ENCODE measurements at regions not wholly inside any gene's neighbourhood (a gene's known extent, or its start where the extent isn't known, plus 50 kb on each side); places are given as distances from the start of the nearest gene placed in this dataset.

DNA sequence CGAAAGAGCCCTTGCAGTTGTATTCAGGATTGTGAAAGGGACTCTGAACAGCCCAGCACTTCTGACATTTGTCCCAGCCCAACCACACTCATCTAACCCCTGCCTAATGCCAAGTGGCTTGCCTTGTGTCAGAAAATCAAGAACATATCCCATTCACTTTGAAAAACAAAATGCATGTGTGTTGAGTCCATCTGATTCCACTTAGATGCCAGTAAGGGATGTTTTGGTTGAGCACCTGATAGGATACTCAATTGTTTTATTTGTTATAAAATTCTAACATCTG lies 776.8 kb downstream of the BCL11A start:
- Histone ChIP-seq H3K4me2 (ENCODE audit: insufficient read depth in 1 of 2, low read depth in 2 of 2, low read length in 2 of 2) (no peak overlapping the region), H3K36me3 (ENCODE audit: control insufficient read depth in 2 of 4, insufficient read depth in 4 of 4, low read length in 3 of 4) (no peaks in the 10 kb centered on the region), H4K20me1 (replicated peaks in 1 of 2; ENCODE audit: control insufficient read depth in 1 of 2, insufficient read depth in 2 of 2, low read length in 2 of 2) (no peaks in the 10 kb centered on the region), H2AFZ (ENCODE audit: low read length) (no peak overlapping the region), H2BK12ac (ENCODE audit: low read depth, low read length) (no peak overlapping the region), H4K5ac (ENCODE audit: insufficient read length, low read depth, low read length) (no peak overlapping the region), H3K14ac (ENCODE audit: insufficient read length) (no peak overlapping the region), H4K91ac (replicated peaks; ENCODE audit: insufficient read length, low read length) (no peak overlapping the region), H3K79me1 (ENCODE audit: low read depth, low read length) (no peaks in the 10 kb centered on the region), H3K4me3 (ENCODE audit: extremely low read depth in 1 of 4, insufficient read depth in 2 of 4, low read depth in 3 of 4, low read length in 4 of 4) (no peak overlapping the region), H2BK120ac (replicated peaks; ENCODE audit: low read depth, low read length) (no peak overlapping the region), H3K27me3 (replicated peaks in 1 of 4; ENCODE audit: control insufficient read depth in 3 of 4, extremely low read depth in 1 of 4, insufficient read depth in 3 of 4, low read length in 3 of 4) (no peaks in the 10 kb centered on the region), H3K27ac (ENCODE audit: low read depth, low read length) (no peak overlapping the region), H3K23me2 (ENCODE audit: low read depth, low read length) (no peaks in the 10 kb centered on the region), H2BK5ac (ENCODE audit: low read depth, low read length) (no peak overlapping the region), H4K8ac (ENCODE audit: extremely low read depth, insufficient read depth, low read length) (no peak overlapping the region), H3K18ac (ENCODE audit: extremely low read depth, low read length) (no peak overlapping the region), H2BK20ac (ENCODE audit: low read length) (no peak overlapping the region), H3K4ac (replicated peaks; ENCODE audit: insufficient read length, low read depth, low read length) (no peak overlapping the region), H3K79me2 (ENCODE audit: control insufficient read depth in 1 of 2, insufficient read depth in 2 of 2, low read length in 2 of 2) (no peaks in the 10 kb centered on the region), H3K9ac (replicated peaks in 1 of 4; ENCODE audit: extremely low read depth in 1 of 4, low read depth in 3 of 4, low read length in 3 of 4) (no peak overlapping the region), H2AK5ac (ENCODE audit: low read depth, low read length) (no peak overlapping the region), H3K56ac (replicated peaks; ENCODE audit: insufficient read length, low read depth, low read length) (no peak overlapping the region), H3K4me1 (replicated peaks in 1 of 4; ENCODE audit: control insufficient read depth in 3 of 4, insufficient read depth in 4 of 4, low read length in 3 of 4) (no peaks in the 10 kb centered on the region), H2BK15ac (ENCODE audit: low read length) (no peak overlapping the region), H3K9me3 (ENCODE audit: insufficient read depth in 2 of 2, low read depth in 1 of 2, low read length in 1 of 2) (no peaks in the 10 kb centered on the region), H3K23ac (ENCODE audit: insufficient read length) (no peak overlapping the region)
- 100% methylated on average over 1 of the region's 1 CpG; no CpG with 5 or more reads in 1 of the 2 experiments for whole genome bisulfite sequencing, 2 experiments (ENCODE audit: extremely low coverage in 1 of 2, insufficient coverage in 1 of 2, insufficient read length in 1 of 2, insufficient replicate concordance in 2 of 2, low coverage in 1 of 2, low lambda C conversion rate in 2 of 2, missing lambda C conversion rate in 1 of 2)
- FAIRE-seq, result no peak
- DNase-seq (ENCODE audit: low read depth in 1 of 2, low spot score in 2 of 2), result no peak
- CTCF ChIA-PET (ENCODE audit: partially characterized antibody), result no interaction called here
- POLR2A ChIA-PET (ENCODE audit: partially characterized antibody), result no interaction called here
- TF ChIP-seq, protein P1, sequence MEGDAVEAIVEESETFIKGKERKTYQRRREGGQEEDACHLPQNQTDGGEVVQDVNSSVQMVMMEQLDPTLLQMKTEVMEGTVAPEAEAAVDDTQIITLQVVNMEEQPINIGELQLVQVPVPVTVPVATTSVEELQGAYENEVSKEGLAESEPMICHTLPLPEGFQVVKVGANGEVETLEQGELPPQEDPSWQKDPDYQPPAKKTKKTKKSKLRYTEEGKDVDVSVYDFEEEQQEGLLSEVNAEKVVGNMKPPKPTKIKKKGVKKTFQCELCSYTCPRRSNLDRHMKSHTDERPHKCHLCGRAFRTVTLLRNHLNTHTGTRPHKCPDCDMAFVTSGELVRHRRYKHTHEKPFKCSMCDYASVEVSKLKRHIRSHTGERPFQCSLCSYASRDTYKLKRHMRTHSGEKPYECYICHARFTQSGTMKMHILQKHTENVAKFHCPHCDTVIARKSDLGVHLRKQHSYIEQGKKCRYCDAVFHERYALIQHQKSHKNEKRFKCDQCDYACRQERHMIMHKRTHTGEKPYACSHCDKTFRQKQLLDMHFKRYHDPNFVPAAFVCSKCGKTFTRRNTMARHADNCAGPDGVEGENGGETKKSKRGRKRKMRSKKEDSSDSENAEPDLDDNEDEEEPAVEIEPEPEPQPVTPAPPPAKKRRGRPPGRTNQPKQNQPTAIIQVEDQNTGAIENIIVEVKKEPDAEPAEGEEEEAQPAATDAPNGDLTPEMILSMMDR (IDR thresholded peaks at IDR 0.05; ENCODE audit: control extremely low read depth in 1 of 3, insufficient read depth in 1 of 3, low read depth in 1 of 3, low read length in 3 of 3), result no peak
- TF ChIP-seq ATF2 (IDR thresholded peaks at IDR 0.05; ENCODE audit: low read length) (no peak), SP2 (IDR thresholded peaks at IDR 0.05; ENCODE audit: low read length) (no peak), SP4 (IDR thresholded peaks at IDR 0.05; ENCODE audit: low read length) (no peak), RNF2 (IDR thresholded peaks at IDR 0.05; ENCODE audit: borderline replicate concordance, low read depth, low read length, missing control alignments, poor library complexity, severe bottlenecking) (no peak), RAD21 (IDR thresholded peaks at IDR 0.05 in 1 of 2, conservative IDR thresholded peaks at IDR 0.05 in 1 of 2; ENCODE audit: low read depth in 2 of 2, low read length in 2 of 2) (no peak), TAF7 (optimal IDR thresholded peaks at IDR 0.05; ENCODE audit: borderline replicate concordance, low read depth, low read length) (no peak)
